GM21360 (cell line): ENCODE measurements at regions not wholly inside any gene's neighbourhood (a gene's known extent, or its start where the extent isn't known, plus 50 kb on each side); places are given as distances from the start of the nearest gene placed in this dataset.

Source experiments
- ATAC-seq: cut with Tn5 transposase; IDR thresholded peaks from one replicate; pipeline ENCODE4 v1.9.1; 2021; ENCODE audit warnings: mild to moderate bottlenecking, moderate library complexity; ENCODE audit not compliant: unreplicated experiment

DNA sequence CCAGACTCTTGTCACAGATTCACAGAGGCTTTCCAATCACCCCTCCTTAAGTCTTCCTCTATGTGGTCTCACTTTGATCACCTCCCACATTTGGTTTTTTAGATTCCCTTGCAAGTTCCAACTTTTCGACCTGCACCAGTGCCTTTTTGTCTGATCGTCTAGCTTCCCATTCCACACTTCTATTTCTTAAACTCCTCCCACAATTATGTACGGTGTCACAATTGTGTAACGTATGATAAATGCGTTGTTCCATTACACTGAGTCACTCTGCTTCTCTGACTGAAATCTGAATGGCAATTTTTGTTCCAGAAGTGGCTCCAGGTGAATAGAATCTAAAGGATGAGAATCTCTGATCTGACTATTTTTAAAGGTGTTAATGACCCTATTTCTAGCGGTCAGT is 320.1 kb downstream of the LMX1A start:
- no peak for ATAC-seq

- no peak for ATAC-seq
These were observed 322.2 kb downstream of the LMX1A start for GRCh38 chr1:165034136-165034809.

GRCh38 chr1:165031001-165031400 is 325.5 kb downstream of the LMX1A start:
- no peak for ATAC-seq

GRCh38 chr1:165025805-165026204 is 330.7 kb downstream of the LMX1A start:
- no peak for ATAC-seq

DNA sequence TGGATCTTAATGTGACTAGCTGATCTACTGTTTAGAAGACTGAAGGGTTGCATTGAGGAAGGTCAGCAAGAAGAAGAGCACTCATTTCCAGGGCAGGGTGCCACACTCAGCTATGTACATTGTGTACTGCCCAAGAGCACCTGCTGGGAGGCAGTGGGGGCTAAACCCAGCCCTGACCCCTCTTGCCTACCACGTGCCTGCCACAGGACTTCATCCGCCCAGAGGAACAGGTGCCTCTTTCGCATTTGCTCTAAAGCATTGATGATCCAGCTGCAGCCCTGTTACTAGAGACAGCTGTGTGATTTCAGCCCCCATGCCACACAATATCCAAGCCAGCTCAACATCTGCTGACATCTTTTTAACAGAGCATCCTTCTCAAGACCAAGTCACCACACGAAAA is 341.8 kb downstream of the LMX1A start:
- ATAC-seq: no peak

GRCh38 chr1:165011991-165012531 is 344.5 kb downstream of the LMX1A start:
- no peak for ATAC-seq

DNA sequence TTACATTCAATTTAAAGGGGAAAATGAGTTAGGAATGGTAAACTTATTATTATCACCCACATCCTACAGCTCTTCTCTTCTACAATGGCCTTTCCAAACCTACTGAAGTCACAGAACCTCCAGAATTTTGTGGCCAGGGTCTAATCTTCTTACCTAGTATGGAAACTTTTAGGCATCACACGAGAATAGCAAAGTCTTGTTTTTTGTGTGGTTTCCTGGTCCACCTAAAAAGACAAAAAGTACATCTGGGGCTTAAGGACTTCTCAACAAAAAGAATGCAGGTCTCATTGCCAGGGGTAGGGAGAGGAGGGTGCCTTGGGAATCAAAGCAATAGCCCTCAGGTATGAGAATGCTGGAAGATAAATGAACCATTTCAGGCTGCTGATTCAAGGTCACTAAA is 345.3 kb downstream of the LMX1A start:
- ATAC-seq: no peak

DNA sequence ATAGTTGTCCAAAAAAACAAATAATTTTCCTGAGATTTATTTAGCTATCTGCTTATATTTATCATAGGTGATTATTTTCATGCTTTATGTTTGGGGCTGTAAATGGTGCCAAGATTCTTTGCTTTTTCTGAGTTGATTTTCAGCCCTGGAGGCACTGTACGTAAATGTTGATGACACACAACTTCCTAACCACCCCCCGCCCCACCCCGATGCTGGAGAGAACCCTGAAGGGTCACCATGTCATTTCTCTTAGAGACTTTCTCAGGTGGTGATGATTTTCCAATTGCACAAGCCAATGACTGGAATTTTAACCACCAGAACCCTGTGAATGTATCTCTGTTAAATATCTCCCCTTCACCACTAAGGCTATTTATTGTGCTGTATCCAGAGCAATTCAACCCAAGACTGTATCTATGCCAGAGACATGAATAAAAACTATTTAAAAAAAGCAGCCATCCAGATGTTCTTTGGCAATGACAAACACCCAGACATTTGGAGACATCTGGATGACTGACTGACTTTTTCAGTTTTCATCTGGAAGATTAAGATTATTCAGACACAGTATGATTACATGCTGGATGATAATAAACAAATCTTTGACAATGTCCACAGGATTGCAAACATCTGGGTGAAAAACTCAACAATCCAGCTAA is 346.0 kb downstream of the LMX1A start:
- ATAC-seq: no peak

DNA sequence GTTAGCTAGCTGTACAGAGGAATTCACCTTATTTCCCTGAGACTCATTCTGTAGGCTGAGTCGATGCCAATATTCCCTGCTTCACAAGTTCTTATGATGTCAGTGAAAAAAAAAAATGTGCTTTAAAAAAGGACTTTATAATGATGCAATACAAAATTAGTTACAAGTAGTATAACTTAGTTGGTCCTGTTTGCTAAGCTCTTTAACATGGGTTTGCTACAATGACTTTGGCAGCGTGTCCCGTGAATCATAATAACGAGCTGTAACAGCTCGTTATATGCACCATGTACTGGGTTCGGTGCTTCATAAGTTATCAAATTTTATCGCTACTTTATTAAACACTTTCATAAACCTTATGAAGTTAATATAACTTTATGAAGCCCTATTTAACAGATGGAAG is 349.7 kb downstream of the LMX1A start:
- no peak for ATAC-seq

DNA sequence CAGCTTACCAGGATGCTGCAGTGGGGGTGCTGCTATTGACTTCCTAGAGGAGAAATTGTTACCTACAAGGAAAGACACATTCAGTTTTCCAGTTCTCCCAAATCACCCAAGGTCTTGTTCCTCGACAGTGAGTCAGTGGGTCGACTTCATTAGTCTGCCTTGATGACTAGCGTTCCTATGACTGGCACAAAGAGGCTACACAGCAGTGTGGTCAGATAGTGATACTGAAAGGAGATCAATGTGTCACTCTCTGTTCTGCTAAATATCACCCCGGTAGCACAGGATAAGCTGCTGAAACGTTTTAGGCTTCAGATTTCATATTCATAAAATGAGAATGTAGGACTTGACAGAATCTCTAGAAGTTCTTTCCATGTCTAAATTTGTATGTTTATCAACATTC is 357.4 kb downstream of the LMX1A start:
- no peak for ATAC-seq

DNA sequence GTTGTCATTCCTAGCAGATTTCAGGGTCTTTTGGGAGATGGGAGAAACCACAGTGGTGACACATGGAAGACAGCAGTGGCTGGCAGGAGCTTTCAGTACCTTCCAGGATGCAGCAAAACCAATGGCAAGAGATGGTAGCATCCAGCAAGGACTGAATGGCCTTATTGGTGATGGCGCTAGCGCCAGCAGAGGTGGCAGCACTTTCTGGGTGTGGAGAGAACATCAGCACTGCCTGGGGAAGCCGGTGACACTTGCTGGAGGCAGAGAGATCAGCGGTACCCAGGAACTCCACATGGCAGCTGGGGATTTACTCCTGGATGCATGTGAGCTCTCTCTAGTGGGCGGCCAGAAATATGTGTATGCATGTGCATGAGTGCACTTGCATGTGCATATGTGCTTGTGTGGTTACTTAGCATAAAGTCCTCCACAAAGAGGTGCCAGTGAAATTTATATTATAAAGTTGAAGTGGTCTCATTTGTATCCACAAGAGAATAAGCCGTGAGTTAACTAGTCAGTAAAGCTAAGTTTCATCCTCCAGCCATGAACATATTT is 364.7 kb downstream of the LMX1A start:
- ATAC-seq: no peak

GRCh38 chr1:164983023-164983650 is 373.4 kb downstream of the LMX1A start:
- no peak for ATAC-seq

DNA sequence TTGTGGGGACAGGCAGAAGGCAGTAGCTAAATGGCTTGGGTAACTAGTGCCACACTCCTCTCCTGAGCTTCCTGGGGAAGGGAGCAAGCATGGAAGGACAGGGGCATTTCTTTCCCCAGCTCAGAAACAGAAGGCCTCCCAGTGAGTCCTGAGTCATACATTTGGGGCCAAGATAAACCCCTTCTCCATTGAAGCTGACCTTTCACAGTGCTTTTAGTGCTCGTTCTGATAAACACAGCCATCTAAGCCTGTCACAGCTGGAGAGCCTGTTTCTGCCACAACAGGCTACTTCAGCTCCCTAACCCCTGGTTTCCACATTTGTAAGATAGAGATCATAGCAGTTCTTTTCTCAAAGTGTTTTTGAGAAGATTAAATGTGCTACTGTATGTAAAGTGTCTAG is 374.0 kb downstream of the LMX1A start:
- no peak for ATAC-seq

DNA sequence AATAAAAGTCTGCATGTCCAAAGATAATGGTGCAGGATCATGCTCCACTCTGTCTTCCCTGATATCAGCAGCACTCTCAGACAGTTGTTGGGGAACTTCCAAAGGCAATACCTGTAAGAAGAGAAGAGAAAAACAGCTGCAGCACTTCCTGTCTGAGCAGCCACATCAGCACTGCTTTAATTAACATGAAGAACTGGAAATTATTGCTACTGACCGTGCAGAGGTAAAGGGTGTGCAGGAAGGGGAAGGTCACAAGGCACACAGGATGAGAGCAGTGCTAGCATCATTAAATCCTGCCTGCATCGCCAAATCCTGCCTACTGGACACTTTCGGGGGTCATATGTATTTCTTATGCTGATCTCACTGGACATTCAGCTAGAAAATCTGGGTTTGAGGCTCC is 379.0 kb downstream of the LMX1A start:
- no peak for ATAC-seq

GRCh38 chr1:164971921-164972415 is 384.5 kb downstream of the LMX1A start:
- no peak for ATAC-seq

- no peak for ATAC-seq
These were observed 385.1 kb downstream of the LMX1A start for GRCh38 chr1:164971391-164971790.

DNA sequence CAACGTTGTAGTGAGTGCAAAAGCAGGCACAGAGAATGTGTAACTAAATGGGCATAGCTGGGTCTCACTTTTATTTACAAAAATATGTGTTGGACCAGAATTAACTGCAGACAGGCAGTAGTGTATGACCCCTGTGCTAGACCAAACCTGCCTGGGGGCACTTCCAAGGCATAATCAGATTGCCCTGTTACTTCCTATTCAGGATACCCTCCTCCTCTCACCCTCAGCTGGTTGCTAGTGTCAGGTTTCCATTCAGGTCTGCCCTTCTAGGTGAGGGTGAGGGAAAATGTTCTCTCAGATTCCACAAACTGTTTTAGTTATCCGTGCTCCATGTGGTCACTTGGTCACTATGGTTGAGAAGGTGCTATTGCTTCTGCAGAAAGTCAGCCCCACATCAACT is 387.3 kb downstream of the LMX1A start:
- no peak for ATAC-seq

- no peak for ATAC-seq
These were observed 389.2 kb downstream of the LMX1A start for GRCh38 chr1:164967300-164967699.

DNA sequence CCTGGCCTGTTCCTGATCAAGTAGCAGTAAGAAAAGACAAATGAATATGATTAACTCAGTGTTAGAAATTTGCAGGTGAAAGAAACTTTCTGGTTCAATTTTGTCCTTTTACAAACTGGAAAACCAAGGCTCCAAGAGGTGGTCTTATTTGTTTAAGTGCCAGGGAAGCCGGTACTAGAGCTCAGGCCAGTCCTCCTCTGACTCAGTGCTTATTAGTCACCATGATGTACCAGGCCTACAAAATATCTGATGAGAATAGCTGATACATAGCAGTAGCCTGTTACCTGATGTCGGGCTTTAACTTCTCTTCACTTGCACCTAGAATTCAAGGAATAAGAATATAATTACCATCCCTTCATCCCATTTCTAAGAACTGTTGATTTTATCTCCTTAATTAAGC is 394.8 kb downstream of the LMX1A start:
- no peak for ATAC-seq

- no peak for ATAC-seq
These were observed 397.3 kb downstream of the LMX1A start for GRCh38 chr1:164958982-164959768.

DNA sequence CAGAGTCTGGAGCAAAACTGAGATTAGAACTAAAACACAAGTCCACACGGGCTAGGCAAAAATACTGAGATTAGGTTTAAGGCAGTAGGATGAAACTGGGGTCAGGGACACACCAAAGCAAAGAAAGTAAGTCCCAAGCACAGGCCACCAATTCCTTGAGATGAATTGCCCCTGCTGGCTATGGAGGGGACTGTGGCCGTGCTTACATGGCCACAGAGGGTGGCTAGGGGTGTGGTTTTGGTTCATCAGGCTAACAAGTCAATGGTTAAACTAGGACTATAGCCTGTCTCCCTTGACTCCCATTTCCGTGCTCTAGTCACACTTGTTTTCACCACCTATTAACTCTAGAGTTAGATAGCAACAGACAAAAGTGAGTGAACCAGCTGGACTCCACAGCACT is 394.8 kb downstream of the PBX1 start:
- ATAC-seq: no peak
